ENCODE measurements at regions not wholly inside any gene's neighbourhood (a gene's known extent, or its start where the extent isn't known, plus 50 kb on each side); places are given as distances from the start of the nearest gene placed in this dataset.

GRCh38 chr22:26781062-26781461, 123.7 kb downstream of the MIAT start:
- TF ChIP-seq CTCF (IDR thresholded peaks at IDR 0.05; ENCODE audit: low read depth, low read length) (no peak), POLR2A (IDR thresholded peaks at IDR 0.05; ENCODE audit: extremely low read depth, insufficient read length) (no peak), MAX (IDR thresholded peaks at IDR 0.05; ENCODE audit: low read depth, low read length) (no peak), MYC (IDR thresholded peaks at IDR 0.05; ENCODE audit: low read depth, low read length) (no peak)
- no peak for DNase-seq (ENCODE audit: low read depth)
- H3K4me3 ChIP-seq (ENCODE audit: low read depth, low read length): no peak overlapping the region

GRCh38 chr22:26781596-26781995, 124.2 kb downstream of the MIAT start:
- H3K4me3 ChIP-seq (ENCODE audit: low read depth, low read length): no peak overlapping the region
- DNase-seq (ENCODE audit: low read depth): no peak
- TF ChIP-seq POLR2A (IDR thresholded peaks at IDR 0.05; ENCODE audit: extremely low read depth, insufficient read length) (no peak), CTCF (IDR thresholded peaks at IDR 0.05; ENCODE audit: low read depth, low read length) (no peak), MAX (IDR thresholded peaks at IDR 0.05; ENCODE audit: low read depth, low read length) (no peak), MYC (IDR thresholded peaks at IDR 0.05; ENCODE audit: low read depth, low read length) (no peak)

GRCh38 chr22:26783885-26784284, 126.5 kb downstream of the MIAT start:
- H3K4me3 ChIP-seq (ENCODE audit: low read depth, low read length): no peak overlapping the region
- TF ChIP-seq MYC (IDR thresholded peaks at IDR 0.05; ENCODE audit: low read depth, low read length) (no peak), MAX (IDR thresholded peaks at IDR 0.05; ENCODE audit: low read depth, low read length) (no peak), POLR2A (IDR thresholded peaks at IDR 0.05; ENCODE audit: extremely low read depth, insufficient read length) (no peak), CTCF (IDR thresholded peaks at IDR 0.05; ENCODE audit: low read depth, low read length) (no peak)
- no peak for DNase-seq (ENCODE audit: low read depth)

- no peak for TF ChIP-seq POLR2A (IDR thresholded peaks at IDR 0.05; ENCODE audit: extremely low read depth, insufficient read length)
- no peak for TF ChIP-seq MYC (IDR thresholded peaks at IDR 0.05; ENCODE audit: low read depth, low read length)
- no peak for TF ChIP-seq MAX (IDR thresholded peaks at IDR 0.05; ENCODE audit: low read depth, low read length)
- TF ChIP-seq CTCF (IDR thresholded peaks at IDR 0.05; ENCODE audit: low read depth, low read length): no peak
- no peak for DNase-seq (ENCODE audit: low read depth)
- no peak overlapping the region for H3K4me3 ChIP-seq (ENCODE audit: low read depth, low read length)
Observed at GRCh38 chr22:26784772-26785171, 127.4 kb downstream of the MIAT start.

- no peak for DNase-seq (ENCODE audit: low read depth)
- no peak overlapping the region for H3K4me3 ChIP-seq (ENCODE audit: low read depth, low read length)
- no peak for TF ChIP-seq CTCF (IDR thresholded peaks at IDR 0.05; ENCODE audit: low read depth, low read length)
- TF ChIP-seq MYC (IDR thresholded peaks at IDR 0.05; ENCODE audit: low read depth, low read length): no peak
- no peak for TF ChIP-seq MAX (IDR thresholded peaks at IDR 0.05; ENCODE audit: low read depth, low read length)
- TF ChIP-seq POLR2A (IDR thresholded peaks at IDR 0.05; ENCODE audit: extremely low read depth, insufficient read length): no peak
Observed at GRCh38 chr22:26785932-26786331, 128.5 kb downstream of the MIAT start.

- no peak overlapping the region for H3K4me3 ChIP-seq (ENCODE audit: low read depth, low read length)
- DNase-seq (ENCODE audit: low read depth): no peak
- TF ChIP-seq MYC (IDR thresholded peaks at IDR 0.05; ENCODE audit: low read depth, low read length) (no peak), POLR2A (IDR thresholded peaks at IDR 0.05; ENCODE audit: extremely low read depth, insufficient read length) (no peak)
Observed at GRCh38 chr22:26786398-26786797, 129.0 kb downstream of the MIAT start.

All from NB4 (cell line).